ENCODE measurements at regions not wholly inside any gene's neighbourhood (a gene's known extent, or its start where the extent isn't known, plus 50 kb on each side); places are given as distances from the start of the nearest gene placed in this dataset.

GRCh38 chr2:217551252-217551899 is 451.4 kb downstream of the TNS1 start:
- Histone ChIP-seq H3K36me3 (no peaks in the 10 kb centered on the region), H3K9me3 (no peaks in the 10 kb centered on the region), H3K4me1 (peaks cover 0 to 3% (median 0%) of the 10 kb centered on the region in 4 donors), H3K27ac (no peak overlapping the region), H3K27me3 (no peaks in the 10 kb centered on the region), H3K4me3 (no peak overlapping the region)
- TF ChIP-seq POLR2AphosphoS5 (IDR thresholded peaks at IDR 0.05): no peak
- no peak for TF ChIP-seq POLR2A (IDR thresholded peaks at IDR 0.05)
- no peak for TF ChIP-seq CTCF (IDR thresholded peaks at IDR 0.05)
- TF ChIP-seq EP300 (IDR thresholded peaks at IDR 0.05): no peak
- DNase-seq: no peak
- ATAC-seq (ENCODE audit: low FRiP score in 2 of 2): no peak
- 50 to 66% methylated on average over 3 of the region's 3 CpGs for WGBS, 2 donors

- Histone ChIP-seq H3K27ac (no peak overlapping the region), H3K27me3 (no peaks in the 10 kb centered on the region), H3K9me3 (no peaks in the 10 kb centered on the region), H3K4me3 (no peak overlapping the region), H3K4me1 (no peaks in the 10 kb centered on the region), H3K36me3 (no peaks in the 10 kb centered on the region)
- 61 to 66% methylated on average over 2 of the region's 2 CpGs for WGBS, 2 donors
- TF ChIP-seq CTCF (IDR thresholded peaks at IDR 0.05) (no peak), POLR2AphosphoS5 (IDR thresholded peaks at IDR 0.05) (no peak), POLR2A (IDR thresholded peaks at IDR 0.05) (no peak), EP300 (IDR thresholded peaks at IDR 0.05) (no peak)
- no peak for ATAC-seq (ENCODE audit: low FRiP score in 2 of 2)
- no peak for DNase-seq
Observed at GRCh38 chr2:217539126-217539525, 463.7 kb downstream of the TNS1 start.

DNA sequence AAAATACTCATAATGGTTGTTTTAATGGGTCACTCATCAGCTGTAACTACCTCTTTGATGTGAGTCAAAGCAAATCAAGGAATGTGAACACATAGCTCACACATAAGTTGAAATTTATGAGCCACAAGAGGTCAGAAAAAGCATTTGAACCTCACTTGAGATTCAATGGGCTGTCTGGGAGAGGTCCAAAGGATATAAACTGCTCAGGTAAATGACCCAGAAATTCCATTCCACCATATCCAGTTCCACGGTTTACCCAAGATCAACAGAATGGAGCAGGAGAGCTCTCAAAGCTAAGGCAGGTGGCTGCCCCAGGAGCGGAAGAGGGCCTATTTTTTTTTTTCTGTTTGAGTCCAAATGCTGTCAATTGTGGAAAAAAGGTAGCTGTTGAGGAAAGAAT is 464.1 kb downstream of the TNS1 start:
- Histone ChIP-seq H3K27ac (no peak overlapping the region), H3K27me3 (no peaks in the 10 kb centered on the region), H3K9me3 (no peaks in the 10 kb centered on the region), H3K4me3 (no peak overlapping the region), H3K4me1 (no peaks in the 10 kb centered on the region), H3K36me3 (no peaks in the 10 kb centered on the region)
- DNase-seq: peak in 1 of 2 donors; percentile 21
- 71 to 74% methylated on average over 2 of the region's 2 CpGs for WGBS, 2 donors
- ATAC-seq (ENCODE audit: low FRiP score in 2 of 2): no peak
- TF ChIP-seq CTCF (IDR thresholded peaks at IDR 0.05) (no peak), EP300 (IDR thresholded peaks at IDR 0.05) (no peak), POLR2A (IDR thresholded peaks at IDR 0.05) (no peak), POLR2AphosphoS5 (IDR thresholded peaks at IDR 0.05) (no peak)

- Histone ChIP-seq H3K27ac (no peak overlapping the region), H3K9me3 (no peaks in the 10 kb centered on the region), H3K4me1 (no peaks in the 10 kb centered on the region), H3K36me3 (no peaks in the 10 kb centered on the region), H3K4me3 (no peak overlapping the region), H3K27me3 (no peaks in the 10 kb centered on the region)
- WGBS, 2 donors: 48 to 51% methylated on average over 6 of the region's 6 CpGs
- DNase-seq (no peak), ATAC-seq (ENCODE audit: low FRiP score in 2 of 2) (no peak)
- TF ChIP-seq POLR2A (IDR thresholded peaks at IDR 0.05) (no peak), EP300 (IDR thresholded peaks at IDR 0.05) (no peak), CTCF (IDR thresholded peaks at IDR 0.05) (no peak), POLR2AphosphoS5 (IDR thresholded peaks at IDR 0.05) (no peak)
Observed at GRCh38 chr2:217535957-217536708, 466.7 kb downstream of the TNS1 start.
